ENCODE measurements at regions not wholly inside any gene's neighbourhood (a gene's known extent, or its start where the extent isn't known, plus 50 kb on each side); places are given as distances from the start of the nearest gene placed in this dataset.

DNA sequence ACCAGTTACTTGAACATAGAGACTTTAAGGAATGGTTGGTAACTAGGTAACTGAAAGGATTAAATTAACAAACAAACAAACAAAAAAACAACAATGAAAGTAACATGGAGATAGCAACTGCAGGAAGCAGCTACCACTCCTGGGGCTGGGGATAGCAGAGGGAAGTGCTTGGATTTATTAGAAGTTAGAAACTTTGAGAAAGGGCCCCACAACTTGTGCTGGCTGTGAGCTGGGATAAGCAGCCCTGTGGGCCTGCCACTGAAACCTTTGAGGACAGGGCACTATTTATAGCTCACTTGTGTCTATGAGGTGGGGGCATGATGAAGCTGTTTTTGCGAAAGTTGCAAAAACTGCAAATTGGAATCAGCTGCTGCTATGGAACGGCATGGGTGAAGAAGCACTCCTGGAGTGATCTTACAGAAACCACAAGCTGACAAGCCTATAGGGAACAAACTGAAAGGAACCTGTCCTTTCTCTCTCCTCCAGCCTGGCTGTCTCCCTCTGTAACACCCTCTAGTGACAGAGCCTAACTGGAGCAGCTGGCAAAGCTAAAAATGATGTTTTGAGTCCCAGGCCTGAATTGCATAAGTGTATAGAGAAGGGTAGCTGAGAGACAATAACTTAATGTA lies 91.4 kb upstream of the RANBP6 start:
- TF ChIP-seq, protein P1, sequence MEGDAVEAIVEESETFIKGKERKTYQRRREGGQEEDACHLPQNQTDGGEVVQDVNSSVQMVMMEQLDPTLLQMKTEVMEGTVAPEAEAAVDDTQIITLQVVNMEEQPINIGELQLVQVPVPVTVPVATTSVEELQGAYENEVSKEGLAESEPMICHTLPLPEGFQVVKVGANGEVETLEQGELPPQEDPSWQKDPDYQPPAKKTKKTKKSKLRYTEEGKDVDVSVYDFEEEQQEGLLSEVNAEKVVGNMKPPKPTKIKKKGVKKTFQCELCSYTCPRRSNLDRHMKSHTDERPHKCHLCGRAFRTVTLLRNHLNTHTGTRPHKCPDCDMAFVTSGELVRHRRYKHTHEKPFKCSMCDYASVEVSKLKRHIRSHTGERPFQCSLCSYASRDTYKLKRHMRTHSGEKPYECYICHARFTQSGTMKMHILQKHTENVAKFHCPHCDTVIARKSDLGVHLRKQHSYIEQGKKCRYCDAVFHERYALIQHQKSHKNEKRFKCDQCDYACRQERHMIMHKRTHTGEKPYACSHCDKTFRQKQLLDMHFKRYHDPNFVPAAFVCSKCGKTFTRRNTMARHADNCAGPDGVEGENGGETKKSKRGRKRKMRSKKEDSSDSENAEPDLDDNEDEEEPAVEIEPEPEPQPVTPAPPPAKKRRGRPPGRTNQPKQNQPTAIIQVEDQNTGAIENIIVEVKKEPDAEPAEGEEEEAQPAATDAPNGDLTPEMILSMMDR (IDR thresholded peaks at IDR 0.05), result peak; percentile 41
- TF ChIP-seq ATOH8 (CRISPR knock-in tag; IDR thresholded peaks at IDR 0.05; ENCODE audit: low read depth), result no peak
- no peak for TF ChIP-seq POLR2A (IDR thresholded peaks at IDR 0.05; ENCODE audit: low read length)
